OCI-LY3 (cell line): ENCODE measurements at regions not wholly inside any gene's neighbourhood (a gene's known extent, or its start where the extent isn't known, plus 50 kb on each side); places are given as distances from the start of the nearest gene placed in this dataset.

Experiments used
- EZH2phosphoT487 ChIP-seq: fragments of 200-600 bp; shearing (Covaris generic); IDR thresholded peaks from 2 replicates; pipeline ENCODE4 v1.6.1; 2018; ENCODE audit warnings: antibody characterized with exemption, mixed run types, low read depth
- TF ChIP-seq, protein P1 (sequence below): fragments of 200-600, 300-600 bp; sonication (generic); IDR thresholded peaks from 2 replicates; pipeline ENCODE4 v1.5.1; 2014; ENCODE audit warnings: antibody characterized with exemption, low read length, low read depth

DNA sequence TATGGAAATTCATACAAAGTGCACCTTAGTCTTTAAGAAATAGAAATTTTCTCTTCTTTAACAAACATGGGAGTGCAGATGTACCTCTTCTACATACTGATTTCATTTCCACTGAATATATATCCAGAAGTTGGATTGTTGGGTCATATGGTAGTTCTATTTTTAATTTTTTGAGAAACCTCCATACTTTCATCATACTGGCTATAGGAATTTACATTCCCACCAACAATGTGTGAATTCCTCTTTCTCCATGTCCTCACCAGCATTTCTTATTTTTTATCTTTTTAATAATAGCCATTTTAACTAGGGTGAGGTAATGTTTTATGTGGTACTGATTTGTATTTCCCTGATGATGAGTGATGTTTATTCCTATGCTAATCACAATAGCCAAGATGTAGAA lies 87.5 kb downstream of the RGS2 start:
- TF ChIP-seq, protein P1, sequence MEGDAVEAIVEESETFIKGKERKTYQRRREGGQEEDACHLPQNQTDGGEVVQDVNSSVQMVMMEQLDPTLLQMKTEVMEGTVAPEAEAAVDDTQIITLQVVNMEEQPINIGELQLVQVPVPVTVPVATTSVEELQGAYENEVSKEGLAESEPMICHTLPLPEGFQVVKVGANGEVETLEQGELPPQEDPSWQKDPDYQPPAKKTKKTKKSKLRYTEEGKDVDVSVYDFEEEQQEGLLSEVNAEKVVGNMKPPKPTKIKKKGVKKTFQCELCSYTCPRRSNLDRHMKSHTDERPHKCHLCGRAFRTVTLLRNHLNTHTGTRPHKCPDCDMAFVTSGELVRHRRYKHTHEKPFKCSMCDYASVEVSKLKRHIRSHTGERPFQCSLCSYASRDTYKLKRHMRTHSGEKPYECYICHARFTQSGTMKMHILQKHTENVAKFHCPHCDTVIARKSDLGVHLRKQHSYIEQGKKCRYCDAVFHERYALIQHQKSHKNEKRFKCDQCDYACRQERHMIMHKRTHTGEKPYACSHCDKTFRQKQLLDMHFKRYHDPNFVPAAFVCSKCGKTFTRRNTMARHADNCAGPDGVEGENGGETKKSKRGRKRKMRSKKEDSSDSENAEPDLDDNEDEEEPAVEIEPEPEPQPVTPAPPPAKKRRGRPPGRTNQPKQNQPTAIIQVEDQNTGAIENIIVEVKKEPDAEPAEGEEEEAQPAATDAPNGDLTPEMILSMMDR: no peak
- no peak for TF ChIP-seq EZH2phosphoT487
